ENCODE measurements at regions not wholly inside any gene's neighbourhood (a gene's known extent, or its start where the extent isn't known, plus 50 kb on each side); places are given as distances from the start of the nearest gene placed in this dataset.
"Not testable (repeated sequence)": the region's sequence is repeated elsewhere in the genome, so short reads cannot be mapped to it uniquely, and the experiment has no call there.

GRCh38 chr4:79132826-79133225 is 193.0 kb downstream of the NAA11 start:
- no peaks in the 10 kb centered on the region for H3K27me3 ChIP-seq (ENCODE audit: control insufficient read depth in 3 of 3, insufficient read depth in 3 of 3, low read length in 2 of 3)
- H3K9me3 ChIP-seq (ENCODE audit: control insufficient read depth in 4 of 4, insufficient read depth in 3 of 4, low read length in 3 of 4), result peaks cover 0 to 6% (median 3%) of the 10 kb centered on the region in 4 donors
- H3K9ac ChIP-seq (ENCODE audit: insufficient read depth in 1 of 2, low read length in 2 of 2), result no peak overlapping the region
- H3K4me3 ChIP-seq, result no peak overlapping the region
- TF ChIP-seq, protein P1, sequence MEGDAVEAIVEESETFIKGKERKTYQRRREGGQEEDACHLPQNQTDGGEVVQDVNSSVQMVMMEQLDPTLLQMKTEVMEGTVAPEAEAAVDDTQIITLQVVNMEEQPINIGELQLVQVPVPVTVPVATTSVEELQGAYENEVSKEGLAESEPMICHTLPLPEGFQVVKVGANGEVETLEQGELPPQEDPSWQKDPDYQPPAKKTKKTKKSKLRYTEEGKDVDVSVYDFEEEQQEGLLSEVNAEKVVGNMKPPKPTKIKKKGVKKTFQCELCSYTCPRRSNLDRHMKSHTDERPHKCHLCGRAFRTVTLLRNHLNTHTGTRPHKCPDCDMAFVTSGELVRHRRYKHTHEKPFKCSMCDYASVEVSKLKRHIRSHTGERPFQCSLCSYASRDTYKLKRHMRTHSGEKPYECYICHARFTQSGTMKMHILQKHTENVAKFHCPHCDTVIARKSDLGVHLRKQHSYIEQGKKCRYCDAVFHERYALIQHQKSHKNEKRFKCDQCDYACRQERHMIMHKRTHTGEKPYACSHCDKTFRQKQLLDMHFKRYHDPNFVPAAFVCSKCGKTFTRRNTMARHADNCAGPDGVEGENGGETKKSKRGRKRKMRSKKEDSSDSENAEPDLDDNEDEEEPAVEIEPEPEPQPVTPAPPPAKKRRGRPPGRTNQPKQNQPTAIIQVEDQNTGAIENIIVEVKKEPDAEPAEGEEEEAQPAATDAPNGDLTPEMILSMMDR (IDR thresholded peaks at IDR 0.05; ENCODE audit: control extremely low read depth, extremely low read depth), result no peak
- no peak overlapping the region for H3K27ac ChIP-seq (ENCODE audit: low read depth in 1 of 2, low read length in 1 of 2)
- DNase-seq (no peak), ATAC-seq (ENCODE audit: insufficient read depth, low FRiP score) (no peak)
- H3K36me3 ChIP-seq (ENCODE audit: control insufficient read depth in 4 of 4, insufficient read depth in 4 of 4, low read length in 4 of 4), result no peaks in the 10 kb centered on the region
- H3K4me1 ChIP-seq (ENCODE audit: control insufficient read depth in 5 of 5, insufficient read depth in 5 of 5, low read length in 5 of 5), result no peaks in the 10 kb centered on the region
- 83 to 85% methylated on average over 1 of the region's 1 CpG for WGBS, 2 donors

GRCh38 chr4:79121875-79122358 is 182.7 kb upstream of the PAQR3 start:
- TF ChIP-seq, protein P1 (IDR thresholded peaks at IDR 0.05; ENCODE audit: control extremely low read depth, extremely low read depth), result no peak
- Histone ChIP-seq H3K4me3 (no peak overlapping the region), H3K27ac (ENCODE audit: low read depth in 1 of 2, low read length in 1 of 2) (no peak overlapping the region), H3K9ac (ENCODE audit: insufficient read depth in 1 of 2, low read length in 2 of 2) (no peak overlapping the region), H3K27me3 (ENCODE audit: control insufficient read depth in 3 of 3, insufficient read depth in 3 of 3, low read length in 2 of 3) (no peaks in the 10 kb centered on the region), H3K4me1 (ENCODE audit: control insufficient read depth in 5 of 5, insufficient read depth in 5 of 5, low read length in 5 of 5) (no peaks in the 10 kb centered on the region), H3K36me3 (ENCODE audit: control insufficient read depth in 4 of 4, insufficient read depth in 4 of 4, low read length in 4 of 4) (no peaks in the 10 kb centered on the region), H3K9me3 (ENCODE audit: control insufficient read depth in 4 of 4, insufficient read depth in 3 of 4, low read length in 3 of 4) (peaks cover 0 to 9% (median 6%) of the 10 kb centered on the region in 4 donors)
- DNase-seq (no peak), ATAC-seq (ENCODE audit: insufficient read depth, low FRiP score) (no peak)
- 94 to 96% methylated on average over 21 to 27 of the region's 27 CpGs for WGBS, 2 donors

GRCh38 chr4:79121223-79121622 is 182.0 kb upstream of the PAQR3 start:
- 80 to 81% methylated on average over 1 of the region's 1 CpG for WGBS, 2 donors
- Histone ChIP-seq H3K4me3 (no peak overlapping the region), H3K27me3 (ENCODE audit: control insufficient read depth in 3 of 3, insufficient read depth in 3 of 3, low read length in 2 of 3) (no peaks in the 10 kb centered on the region), H3K4me1 (ENCODE audit: control insufficient read depth in 5 of 5, insufficient read depth in 5 of 5, low read length in 5 of 5) (no peaks in the 10 kb centered on the region), H3K9me3 (ENCODE audit: control insufficient read depth in 4 of 4, insufficient read depth in 3 of 4, low read length in 3 of 4) (peaks cover 0 to 9% (median 6%) of the 10 kb centered on the region in 4 donors), H3K9ac (ENCODE audit: insufficient read depth in 1 of 2, low read length in 2 of 2) (no peak overlapping the region), H3K36me3 (ENCODE audit: control insufficient read depth in 4 of 4, insufficient read depth in 4 of 4, low read length in 4 of 4) (no peaks in the 10 kb centered on the region), H3K27ac (ENCODE audit: low read depth in 1 of 2, low read length in 1 of 2) (no peak overlapping the region)
- DNase-seq, result no peak
- ATAC-seq (ENCODE audit: insufficient read depth, low FRiP score), result no peak
- TF ChIP-seq, protein P1 (IDR thresholded peaks at IDR 0.05; ENCODE audit: control extremely low read depth, extremely low read depth), result no peak

- H3K4me1 ChIP-seq (ENCODE audit: control insufficient read depth in 5 of 5, insufficient read depth in 5 of 5, low read length in 5 of 5); ATAC-seq (ENCODE audit: insufficient read depth, low FRiP score); H3K36me3 ChIP-seq (ENCODE audit: control insufficient read depth in 4 of 4, insufficient read depth in 4 of 4, low read length in 4 of 4); H3K9ac ChIP-seq (ENCODE audit: insufficient read depth in 1 of 2, low read length in 2 of 2); H3K27me3 ChIP-seq (ENCODE audit: control insufficient read depth in 3 of 3, insufficient read depth in 3 of 3, low read length in 2 of 3); H3K27ac ChIP-seq (ENCODE audit: low read depth in 1 of 2, low read length in 1 of 2); H3K9me3 ChIP-seq (ENCODE audit: control insufficient read depth in 4 of 4, insufficient read depth in 3 of 4, low read length in 3 of 4); H3K4me3 ChIP-seq; DNase-seq: not testable (repeated sequence)
- 83 to 84% methylated on average over 4 of the region's 4 CpGs for WGBS, 2 donors
Measured at GRCh38 chr4:79117051-79117450, 177.8 kb upstream of the PAQR3 start.

Data from lung (tissue), 11 donors.